ENCODE measurements at regions not wholly inside any gene's neighbourhood (a gene's known extent, or its start where the extent isn't known, plus 50 kb on each side); places are given as distances from the start of the nearest gene placed in this dataset.

- no peaks in the 10 kb centered on the region for H3K27me3 ChIP-seq (ENCODE audit: control insufficient read depth in 4 of 4, insufficient read depth in 4 of 4, low read length in 3 of 4)
- H3K27ac ChIP-seq (ENCODE audit: low read depth in 1 of 2, low read length in 2 of 2): no peak overlapping the region
- no peak for TF ChIP-seq NR2F2 (IDR thresholded peaks at IDR 0.05)
- no peak for TF ChIP-seq FOXA2 (IDR thresholded peaks at IDR 0.05)
- TF ChIP-seq JUND (IDR thresholded peaks at IDR 0.05): no peak
- H3K9me3 ChIP-seq (ENCODE audit: control insufficient read depth in 4 of 4, low read length in 3 of 4): no peaks in the 10 kb centered on the region
- H3K36me3 ChIP-seq (ENCODE audit: control insufficient read depth in 4 of 4, insufficient read depth in 3 of 4, low read depth in 1 of 4, low read length in 3 of 4): no peaks in the 10 kb centered on the region
- no peaks in the 10 kb centered on the region for H3K4me1 ChIP-seq (ENCODE audit: control insufficient read depth in 4 of 4, insufficient read depth in 4 of 4, low read length in 3 of 4)
- DNase-seq (ENCODE audit: low spot score): no peak
- H3K9ac ChIP-seq (ENCODE audit: low read depth in 1 of 2, low read length in 2 of 2): no peak overlapping the region
- no peak overlapping the region for H3K4me3 ChIP-seq (ENCODE audit: low read depth in 1 of 3, low read length in 3 of 3)
- WGBS: 95% methylated on average over 2 of the region's 2 CpGs
Observed at GRCh38 chr2:124988111-124988510, 963.0 kb downstream of the CNTNAP5 start.

GRCh38 chr2:124988794-124989193 lies 963.7 kb downstream of the CNTNAP5 start:
- Histone ChIP-seq H3K27ac (ENCODE audit: low read depth in 1 of 2, low read length in 2 of 2) (no peak overlapping the region), H3K36me3 (ENCODE audit: control insufficient read depth in 4 of 4, insufficient read depth in 3 of 4, low read depth in 1 of 4, low read length in 3 of 4) (no peaks in the 10 kb centered on the region), H3K4me1 (ENCODE audit: control insufficient read depth in 4 of 4, insufficient read depth in 4 of 4, low read length in 3 of 4) (no peaks in the 10 kb centered on the region), H3K27me3 (ENCODE audit: control insufficient read depth in 4 of 4, insufficient read depth in 4 of 4, low read length in 3 of 4) (no peaks in the 10 kb centered on the region), H3K9ac (ENCODE audit: low read depth in 1 of 2, low read length in 2 of 2) (no peak overlapping the region), H3K4me3 (ENCODE audit: low read depth in 1 of 3, low read length in 3 of 3) (no peak overlapping the region), H3K9me3 (ENCODE audit: control insufficient read depth in 4 of 4, low read length in 3 of 4) (no peaks in the 10 kb centered on the region)
- TF ChIP-seq FOXA2 (IDR thresholded peaks at IDR 0.05) (no peak), HNF4A (conservative IDR thresholded peaks at IDR 0.05) (no peak), TAF1 (conservative IDR thresholded peaks at IDR 0.05) (no peak), SP1 (IDR thresholded peaks at IDR 0.05) (no peak), NR2F2 (IDR thresholded peaks at IDR 0.05) (no peak), MAX (IDR thresholded peaks at IDR 0.05) (no peak), EGR1 (IDR thresholded peaks at IDR 0.05; ENCODE audit: low read depth in 2 of 2) (no peak), FOXA1 (IDR thresholded peaks at IDR 0.05) (no peak), JUND (IDR thresholded peaks at IDR 0.05) (no peak), RXRA (IDR thresholded peaks at IDR 0.05) (no peak), RAD21 (IDR thresholded peaks at IDR 0.05) (no peak), GABPA (IDR thresholded peaks at IDR 0.05 in 1 of 2, conservative IDR thresholded peaks at IDR 0.05 in 1 of 2) (no peak), HNF4G (IDR thresholded peaks at IDR 0.05) (no peak)
- TF ChIP-seq, protein P1, sequence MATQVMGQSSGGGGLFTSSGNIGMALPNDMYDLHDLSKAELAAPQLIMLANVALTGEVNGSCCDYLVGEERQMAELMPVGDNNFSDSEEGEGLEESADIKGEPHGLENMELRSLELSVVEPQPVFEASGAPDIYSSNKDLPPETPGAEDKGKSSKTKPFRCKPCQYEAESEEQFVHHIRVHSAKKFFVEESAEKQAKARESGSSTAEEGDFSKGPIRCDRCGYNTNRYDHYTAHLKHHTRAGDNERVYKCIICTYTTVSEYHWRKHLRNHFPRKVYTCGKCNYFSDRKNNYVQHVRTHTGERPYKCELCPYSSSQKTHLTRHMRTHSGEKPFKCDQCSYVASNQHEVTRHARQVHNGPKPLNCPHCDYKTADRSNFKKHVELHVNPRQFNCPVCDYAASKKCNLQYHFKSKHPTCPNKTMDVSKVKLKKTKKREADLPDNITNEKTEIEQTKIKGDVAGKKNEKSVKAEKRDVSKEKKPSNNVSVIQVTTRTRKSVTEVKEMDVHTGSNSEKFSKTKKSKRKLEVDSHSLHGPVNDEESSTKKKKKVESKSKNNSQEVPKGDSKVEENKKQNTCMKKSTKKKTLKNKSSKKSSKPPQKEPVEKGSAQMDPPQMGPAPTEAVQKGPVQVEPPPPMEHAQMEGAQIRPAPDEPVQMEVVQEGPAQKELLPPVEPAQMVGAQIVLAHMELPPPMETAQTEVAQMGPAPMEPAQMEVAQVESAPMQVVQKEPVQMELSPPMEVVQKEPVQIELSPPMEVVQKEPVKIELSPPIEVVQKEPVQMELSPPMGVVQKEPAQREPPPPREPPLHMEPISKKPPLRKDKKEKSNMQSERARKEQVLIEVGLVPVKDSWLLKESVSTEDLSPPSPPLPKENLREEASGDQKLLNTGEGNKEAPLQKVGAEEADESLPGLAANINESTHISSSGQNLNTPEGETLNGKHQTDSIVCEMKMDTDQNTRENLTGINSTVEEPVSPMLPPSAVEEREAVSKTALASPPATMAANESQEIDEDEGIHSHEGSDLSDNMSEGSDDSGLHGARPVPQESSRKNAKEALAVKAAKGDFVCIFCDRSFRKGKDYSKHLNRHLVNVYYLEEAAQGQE (IDR thresholded peaks at IDR 0.05): no peak
- TF ChIP-seq, protein P2, sequence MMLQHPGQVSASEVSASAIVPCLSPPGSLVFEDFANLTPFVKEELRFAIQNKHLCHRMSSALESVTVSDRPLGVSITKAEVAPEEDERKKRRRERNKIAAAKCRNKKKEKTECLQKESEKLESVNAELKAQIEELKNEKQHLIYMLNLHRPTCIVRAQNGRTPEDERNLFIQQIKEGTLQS (IDR thresholded peaks at IDR 0.05): no peak
- TF ChIP-seq, protein P3, sequence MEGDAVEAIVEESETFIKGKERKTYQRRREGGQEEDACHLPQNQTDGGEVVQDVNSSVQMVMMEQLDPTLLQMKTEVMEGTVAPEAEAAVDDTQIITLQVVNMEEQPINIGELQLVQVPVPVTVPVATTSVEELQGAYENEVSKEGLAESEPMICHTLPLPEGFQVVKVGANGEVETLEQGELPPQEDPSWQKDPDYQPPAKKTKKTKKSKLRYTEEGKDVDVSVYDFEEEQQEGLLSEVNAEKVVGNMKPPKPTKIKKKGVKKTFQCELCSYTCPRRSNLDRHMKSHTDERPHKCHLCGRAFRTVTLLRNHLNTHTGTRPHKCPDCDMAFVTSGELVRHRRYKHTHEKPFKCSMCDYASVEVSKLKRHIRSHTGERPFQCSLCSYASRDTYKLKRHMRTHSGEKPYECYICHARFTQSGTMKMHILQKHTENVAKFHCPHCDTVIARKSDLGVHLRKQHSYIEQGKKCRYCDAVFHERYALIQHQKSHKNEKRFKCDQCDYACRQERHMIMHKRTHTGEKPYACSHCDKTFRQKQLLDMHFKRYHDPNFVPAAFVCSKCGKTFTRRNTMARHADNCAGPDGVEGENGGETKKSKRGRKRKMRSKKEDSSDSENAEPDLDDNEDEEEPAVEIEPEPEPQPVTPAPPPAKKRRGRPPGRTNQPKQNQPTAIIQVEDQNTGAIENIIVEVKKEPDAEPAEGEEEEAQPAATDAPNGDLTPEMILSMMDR (IDR thresholded peaks at IDR 0.05; ENCODE audit: low read depth, low read length, missing input control): no peak
- TF ChIP-seq, protein P4, sequence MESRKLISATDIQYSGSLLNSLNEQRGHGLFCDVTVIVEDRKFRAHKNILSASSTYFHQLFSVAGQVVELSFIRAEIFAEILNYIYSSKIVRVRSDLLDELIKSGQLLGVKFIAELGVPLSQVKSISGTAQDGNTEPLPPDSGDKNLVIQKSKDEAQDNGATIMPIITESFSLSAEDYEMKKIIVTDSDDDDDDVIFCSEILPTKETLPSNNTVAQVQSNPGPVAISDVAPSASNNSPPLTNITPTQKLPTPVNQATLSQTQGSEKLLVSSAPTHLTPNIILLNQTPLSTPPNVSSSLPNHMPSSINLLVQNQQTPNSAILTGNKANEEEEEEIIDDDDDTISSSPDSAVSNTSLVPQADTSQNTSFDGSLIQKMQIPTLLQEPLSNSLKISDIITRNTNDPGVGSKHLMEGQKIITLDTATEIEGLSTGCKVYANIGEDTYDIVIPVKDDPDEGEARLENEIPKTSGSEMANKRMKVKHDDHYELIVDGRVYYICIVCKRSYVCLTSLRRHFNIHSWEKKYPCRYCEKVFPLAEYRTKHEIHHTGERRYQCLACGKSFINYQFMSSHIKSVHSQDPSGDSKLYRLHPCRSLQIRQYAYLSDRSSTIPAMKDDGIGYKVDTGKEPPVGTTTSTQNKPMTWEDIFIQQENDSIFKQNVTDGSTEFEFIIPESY (IDR thresholded peaks at IDR 0.05): no peak
- DNase-seq (ENCODE audit: low spot score): no peak
- 97% methylated on average over 3 of the region's 3 CpGs for WGBS
